Liver (tissue), 8 donors: ENCODE measurements at regions not wholly inside any gene's neighbourhood (a gene's known extent, or its start where the extent isn't known, plus 50 kb on each side); places are given as distances from the start of the nearest gene placed in this dataset.
A peak's percentile ranks its signal among the peaks of the same experiment; 100 is the strongest.

Experiments
- DNase-seq: peaks from one replicate; pipeline ENCODE4 v3.0.0-alpha.2; 2017; ENCODE audit warnings: low spot score
- H3K27ac ChIP-seq, 2 donors: one replicate each; pipeline ENCODE4 v1.7.0; 2013; ENCODE audit warnings: inconsistent platforms in 2 of 2, low read length in 2 of 2, control low read depth in 1 of 2, low read depth in 1 of 2, mild to moderate bottlenecking in 1 of 2
- H3K27me3 ChIP-seq, 4 donors: one replicate each; pipeline versions ENCODE4 v1.6.1 to v1.7.0; 2013; ENCODE audit warnings: low read length in 3 of 4, inconsistent platforms in 1 of 4, mild to moderate bottlenecking in 1 of 4, moderate library complexity in 1 of 4; ENCODE audit not compliant: control insufficient read depth in 4 of 4, insufficient read depth in 4 of 4
- H3K36me3 ChIP-seq, 4 donors: one replicate each; pipeline versions ENCODE4 v1.6.1 to v1.7.0; 2013; ENCODE audit warnings: low read length in 3 of 4, mild to moderate bottlenecking in 3 of 4, low read depth in 1 of 4, moderate library complexity in 1 of 4; ENCODE audit not compliant: control insufficient read depth in 4 of 4, insufficient read depth in 3 of 4
- H3K4me1 ChIP-seq, 4 donors: one replicate each; pipeline versions ENCODE4 v1.6.1 to v1.7.0; 2013; ENCODE audit warnings: low read length in 3 of 4, mild to moderate bottlenecking in 3 of 4, moderate library complexity in 1 of 4; ENCODE audit not compliant: control insufficient read depth in 4 of 4, insufficient read depth in 4 of 4
- H3K4me3 ChIP-seq, 3 donors: one replicate each; pipeline versions ENCODE4 v1.6.1 to v1.7.0; 2013; ENCODE audit warnings: low read length in 3 of 3, control low read depth in 1 of 3, low read depth in 1 of 3, mild to moderate bottlenecking in 1 of 3
- H3K9ac ChIP-seq, 2 donors: one replicate each; pipeline ENCODE4 v1.7.0; 2013; ENCODE audit warnings: low read length in 2 of 2, mild to moderate bottlenecking in 2 of 2, moderate library complexity in 2 of 2, control low read depth in 1 of 2, low read depth in 1 of 2
- H3K9me3 ChIP-seq, 4 donors: one replicate each; pipeline versions ENCODE4 v1.6.1 to v1.7.0; 2013; ENCODE audit warnings: low read length in 3 of 4; ENCODE audit not compliant: control insufficient read depth in 4 of 4
- FOXA2 ChIP-seq: IDR thresholded peaks from 2 replicates; pipeline ENCODE4 v1.6.1; 2016; ENCODE audit warnings: antibody characterized with exemption
- GABPA ChIP-seq, 2 donors: IDR thresholded peaks in 1 of 2; conservative IDR thresholded peaks in 1 of 2; 2 replicates each; pipeline ENCODE4 v1.6.1; 2016; ENCODE audit warnings: antibody characterized with exemption in 2 of 2, mild to moderate bottlenecking in 1 of 2, moderate library complexity in 1 of 2
- JUND ChIP-seq, 2 donors: IDR thresholded peaks; 2 replicates each; pipeline ENCODE4 v1.6.1; 2016; ENCODE audit warnings: antibody characterized with exemption in 2 of 2
- NR2F2 ChIP-seq: IDR thresholded peaks from 2 replicates; pipeline ENCODE4 v1.6.1; 2016; ENCODE audit warnings: antibody characterized with exemption
- RAD21 ChIP-seq, 2 donors: IDR thresholded peaks; 2 replicates each; pipeline ENCODE4 v1.6.1; 2016; ENCODE audit warnings: antibody characterized with exemption in 2 of 2, mild to moderate bottlenecking in 2 of 2
- RXRA ChIP-seq, 2 donors: IDR thresholded peaks; 2 replicates each; pipeline ENCODE4 v1.6.1; 2017 to 2018; ENCODE audit warnings: antibody characterized with exemption in 2 of 2, mild to moderate bottlenecking in 1 of 2
- TAF1 ChIP-seq: conservative IDR thresholded peaks from 2 replicates; pipeline ENCODE4 v1.6.1; 2016; ENCODE audit warnings: antibody characterized with exemption, mild to moderate bottlenecking
- YY1 ChIP-seq: IDR thresholded peaks from 2 replicates; pipeline ENCODE4 v1.6.1; 2016; ENCODE audit warnings: antibody characterized with exemption, mild to moderate bottlenecking
- WGBS: extraction: QIAGEN DNeasy Blood & Tissue Kit; methylation state at CpG from one replicate; pipeline ENCODE4 v1.1.7; 2013; 5-methylcytosine and 5-hydroxymethylcytosine counted together
- TF ChIP-seq, protein P1 (sequence below): IDR thresholded peaks from 2 replicates; pipeline ENCODE4 v1.6.1; 2016; ENCODE audit warnings: antibody characterized with exemption
- TF ChIP-seq, protein P2 (sequence below): fragments of 150-350 bp; IDR thresholded peaks from 2 replicates; pipeline ENCODE4 v1.5.1; 2017; ENCODE audit warnings: improper control_type of control experiment, low read depth, low read length; ENCODE audit not compliant: missing input control
- TF ChIP-seq, protein P3 (sequence below): IDR thresholded peaks from 2 replicates; pipeline ENCODE4 v1.6.1; 2016; ENCODE audit warnings: antibody characterized with exemption
- TF ChIP-seq, protein P4 (sequence below): IDR thresholded peaks from 2 replicates; pipeline ENCODE4 v1.6.1; 2016; ENCODE audit warnings: antibody characterized with exemption
- donor health status: healthy.
- donor health status: healthy.
- donor health status: healthy.
- donor health status: healthy.
- donor health status: healthy.

DNA sequence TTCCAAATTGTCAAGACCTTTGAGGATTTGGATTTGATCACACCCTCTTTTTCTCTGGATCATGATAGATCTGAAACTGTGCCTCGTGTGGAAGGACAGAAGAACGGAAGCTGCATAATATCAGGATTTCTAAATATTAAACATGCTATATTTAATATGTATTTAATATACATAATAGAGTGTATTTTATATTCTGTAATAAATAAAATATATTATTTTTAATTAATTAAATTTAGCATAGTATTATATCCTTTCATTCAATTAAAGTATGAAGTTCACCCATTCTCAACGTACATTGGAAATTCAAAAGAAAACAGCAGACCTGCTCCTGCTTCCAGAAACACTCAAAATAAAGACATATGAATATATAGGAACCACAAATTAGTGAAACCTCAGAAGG lies 70.6 kb upstream of the GLIS3 start:
- H3K27ac ChIP-seq, result no peak overlapping the region
- no peaks in the 10 kb centered on the region for H3K9me3 ChIP-seq
- no peaks in the 10 kb centered on the region for H3K27me3 ChIP-seq
- H3K36me3 ChIP-seq, result no peaks in the 10 kb centered on the region
- no peak for DNase-seq
- TF ChIP-seq YY1 (no peak), NR2F2 (no peak), GABPA (IDR thresholded peaks at IDR 0.05 in 1 of 2, conservative IDR thresholded peaks at IDR 0.05 in 1 of 2) (no peak), RXRA (IDR thresholded peaks at IDR 0.05) (no peak), TAF1 (no peak), FOXA2 (no peak), JUND (IDR thresholded peaks at IDR 0.05) (no peak)
- TF ChIP-seq, protein P1, sequence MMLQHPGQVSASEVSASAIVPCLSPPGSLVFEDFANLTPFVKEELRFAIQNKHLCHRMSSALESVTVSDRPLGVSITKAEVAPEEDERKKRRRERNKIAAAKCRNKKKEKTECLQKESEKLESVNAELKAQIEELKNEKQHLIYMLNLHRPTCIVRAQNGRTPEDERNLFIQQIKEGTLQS, result no peak
- TF ChIP-seq, protein P2, sequence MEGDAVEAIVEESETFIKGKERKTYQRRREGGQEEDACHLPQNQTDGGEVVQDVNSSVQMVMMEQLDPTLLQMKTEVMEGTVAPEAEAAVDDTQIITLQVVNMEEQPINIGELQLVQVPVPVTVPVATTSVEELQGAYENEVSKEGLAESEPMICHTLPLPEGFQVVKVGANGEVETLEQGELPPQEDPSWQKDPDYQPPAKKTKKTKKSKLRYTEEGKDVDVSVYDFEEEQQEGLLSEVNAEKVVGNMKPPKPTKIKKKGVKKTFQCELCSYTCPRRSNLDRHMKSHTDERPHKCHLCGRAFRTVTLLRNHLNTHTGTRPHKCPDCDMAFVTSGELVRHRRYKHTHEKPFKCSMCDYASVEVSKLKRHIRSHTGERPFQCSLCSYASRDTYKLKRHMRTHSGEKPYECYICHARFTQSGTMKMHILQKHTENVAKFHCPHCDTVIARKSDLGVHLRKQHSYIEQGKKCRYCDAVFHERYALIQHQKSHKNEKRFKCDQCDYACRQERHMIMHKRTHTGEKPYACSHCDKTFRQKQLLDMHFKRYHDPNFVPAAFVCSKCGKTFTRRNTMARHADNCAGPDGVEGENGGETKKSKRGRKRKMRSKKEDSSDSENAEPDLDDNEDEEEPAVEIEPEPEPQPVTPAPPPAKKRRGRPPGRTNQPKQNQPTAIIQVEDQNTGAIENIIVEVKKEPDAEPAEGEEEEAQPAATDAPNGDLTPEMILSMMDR, result no peak
- TF ChIP-seq, protein P3, sequence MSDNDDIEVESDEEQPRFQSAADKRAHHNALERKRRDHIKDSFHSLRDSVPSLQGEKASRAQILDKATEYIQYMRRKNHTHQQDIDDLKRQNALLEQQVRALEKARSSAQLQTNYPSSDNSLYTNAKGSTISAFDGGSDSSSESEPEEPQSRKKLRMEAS, result no peak
- TF ChIP-seq, protein P4, sequence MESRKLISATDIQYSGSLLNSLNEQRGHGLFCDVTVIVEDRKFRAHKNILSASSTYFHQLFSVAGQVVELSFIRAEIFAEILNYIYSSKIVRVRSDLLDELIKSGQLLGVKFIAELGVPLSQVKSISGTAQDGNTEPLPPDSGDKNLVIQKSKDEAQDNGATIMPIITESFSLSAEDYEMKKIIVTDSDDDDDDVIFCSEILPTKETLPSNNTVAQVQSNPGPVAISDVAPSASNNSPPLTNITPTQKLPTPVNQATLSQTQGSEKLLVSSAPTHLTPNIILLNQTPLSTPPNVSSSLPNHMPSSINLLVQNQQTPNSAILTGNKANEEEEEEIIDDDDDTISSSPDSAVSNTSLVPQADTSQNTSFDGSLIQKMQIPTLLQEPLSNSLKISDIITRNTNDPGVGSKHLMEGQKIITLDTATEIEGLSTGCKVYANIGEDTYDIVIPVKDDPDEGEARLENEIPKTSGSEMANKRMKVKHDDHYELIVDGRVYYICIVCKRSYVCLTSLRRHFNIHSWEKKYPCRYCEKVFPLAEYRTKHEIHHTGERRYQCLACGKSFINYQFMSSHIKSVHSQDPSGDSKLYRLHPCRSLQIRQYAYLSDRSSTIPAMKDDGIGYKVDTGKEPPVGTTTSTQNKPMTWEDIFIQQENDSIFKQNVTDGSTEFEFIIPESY, result no peak
- WGBS, result 93% methylated on average over 3 of the region's 3 CpGs
- H3K9ac ChIP-seq, result no peak overlapping the region
- H3K4me3 ChIP-seq, result no peak overlapping the region
- H3K4me1 ChIP-seq, result no peaks in the 10 kb centered on the region

DNA sequence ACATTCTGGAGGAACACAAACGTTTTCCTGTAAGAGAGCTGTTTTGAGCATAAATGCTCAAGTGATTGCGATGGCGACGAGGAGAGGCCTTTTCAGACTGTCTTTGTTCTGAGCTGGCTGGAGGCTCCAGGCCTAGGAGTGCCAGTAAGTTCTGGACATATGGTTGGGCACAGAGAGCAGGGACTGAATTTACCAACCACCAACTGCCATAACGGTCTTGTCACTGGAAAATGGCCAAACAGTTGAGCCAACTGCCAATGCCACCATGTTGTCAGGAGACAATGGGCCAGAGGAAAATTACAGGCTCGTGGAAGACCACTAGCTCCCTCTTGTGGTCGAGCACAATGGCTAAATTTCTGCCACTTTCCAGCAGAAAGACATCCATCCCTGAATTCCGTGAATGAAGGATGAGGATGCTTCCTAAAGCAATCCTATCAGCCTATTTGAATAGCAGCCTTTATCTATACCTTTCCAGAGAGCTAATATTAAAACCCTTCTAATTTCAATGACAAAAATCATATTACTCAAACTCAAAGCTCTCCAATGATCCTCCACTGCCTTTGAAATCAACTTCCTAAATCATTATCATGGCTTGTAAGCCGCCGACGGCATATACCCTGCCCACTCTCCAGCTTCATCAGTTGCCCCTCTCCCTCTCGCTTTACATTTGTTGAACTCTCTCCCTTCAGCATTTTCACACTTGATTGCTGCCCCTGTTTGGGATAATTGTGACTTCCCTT lies 66.9 kb upstream of the GLIS3 start:
- Histone ChIP-seq H3K4me1 (no peaks in the 10 kb centered on the region), H3K27me3 (no peaks in the 10 kb centered on the region), H3K9me3 (no peaks in the 10 kb centered on the region), H3K36me3 (no peaks in the 10 kb centered on the region), H3K4me3 (no peak overlapping the region), H3K27ac (no peak overlapping the region), H3K9ac (no peak overlapping the region)
- DNase-seq, result no peak
- TF ChIP-seq, protein P1, result no peak
- TF ChIP-seq, protein P2, result peak; percentile 77
- peak; percentile 91 to 97 for TF ChIP-seq RAD21 (IDR thresholded peaks at IDR 0.05)
- 68% methylated on average over 12 of the region's 12 CpGs for WGBS
